Endothelial cell of umbilical vein (primary cell): ENCODE measurements at regions not wholly inside any gene's neighbourhood (a gene's known extent, or its start where the extent isn't known, plus 50 kb on each side); places are given as distances from the start of the nearest gene placed in this dataset.

ENCODE experiments used
- BruUV-seq: library from RNA; stranded (reverse); fragments of 400-500 nt; replicated peaks from 2 replicates; lab custom pipeline; 2021; lab: Mats Ljungman, UMichigan
- CTCF ChIA-PET: fragments of 300-600, 350-600 bp; sonication (Branson Sonifier 250); formaldehyde crosslinking; loops from one replicate; lab custom pipeline; 2021; ENCODE audit warnings: antibody characterized with exemption, inconsistent platforms; lab: Charles Lee
- POLR2A ChIA-PET: fragments of 300-600, 350-600 bp; sonication (Branson Sonifier 250); formaldehyde crosslinking; loops from one replicate; lab custom pipeline; 2021; ENCODE audit warnings: antibody characterized with exemption, inconsistent platforms; lab: Charles Lee
- DNase-seq: peaks from one replicate; pipeline ENCODE4 v3.0.0-alpha.2; 2011; ENCODE audit warnings: low read depth, low spot score
- FAIRE-seq: peaks from 2 replicates; lab custom pipeline; 2011; peaks lifted over from hg19 to GRCh38; lab: Jason Lieb, UNC
- H2AFZ ChIP-seq: 2 replicates; pipeline ENCODE4 v1.6.0; 2012; ENCODE audit warnings: low read depth, low read length, control low read depth, inconsistent platforms
- H3K27ac ChIP-seq: 2 replicates; pipeline ENCODE4 v1.5.1; 2011; ENCODE audit warnings: low read depth, mild to moderate bottlenecking, control low read depth, low read length, moderate library complexity; ENCODE audit not compliant: insufficient read depth
- H3K27me3 ChIP-seq, 2 experiments: 2 replicates each; pipeline versions ENCODE4 v1.6.0 to v1.6.1; 2011; ENCODE audit warnings: low read length in 2 of 2, mixed read lengths in 1 of 2; ENCODE audit not compliant: control insufficient read depth in 2 of 2, insufficient read depth in 2 of 2
- H3K36me3 ChIP-seq, 2 experiments: 2 replicates in 1 of 2; 3 replicates in 1 of 2; pipeline ENCODE4 v1.5.1; 2011; ENCODE audit warnings: low read length in 2 of 2, mild to moderate bottlenecking in 1 of 2, moderate library complexity in 1 of 2; ENCODE audit not compliant: control insufficient read depth in 2 of 2, insufficient read depth in 2 of 2; ENCODE audit errors: extremely low read depth in 1 of 2
- H3K4me1 ChIP-seq: 3 replicates; pipeline ENCODE4 v1.5.1; 2011; ENCODE audit warnings: mild to moderate bottlenecking, low read length; ENCODE audit not compliant: control insufficient read depth, insufficient read depth; ENCODE audit errors: extremely low read depth
- H3K4me2 ChIP-seq: 2 replicates; pipeline ENCODE4 v1.6.1; 2011; ENCODE audit warnings: low read length, control low read depth, mixed read lengths; ENCODE audit not compliant: insufficient read depth
- H3K4me3 ChIP-seq, 3 experiments: fragments of 200-600 bp in 1 of 3; sonication (generic), shearing (Covaris generic) in 1 of 3; replicated peaks in 1 of 3; 2 replicates each; pipeline ENCODE4 v1.5.1; 2011 to 2016; ENCODE audit warnings: control low read depth in 3 of 3, low read length in 3 of 3, mild to moderate bottlenecking in 2 of 3, inconsistent platforms in 1 of 3, low read depth in 1 of 3, moderate library complexity in 1 of 3; ENCODE audit not compliant: insufficient read depth in 1 of 3
- H3K79me2 ChIP-seq: 2 replicates; pipeline ENCODE4 v1.6.0; 2012; ENCODE audit warnings: low read length, inconsistent platforms; ENCODE audit not compliant: control insufficient read depth, insufficient read depth
- H3K9ac ChIP-seq: replicated peaks from 2 replicates; pipeline ENCODE3; 2011; ENCODE audit warnings: low read length, control low read depth; ENCODE audit not compliant: insufficient read depth; ENCODE audit errors: extremely low read depth
- H3K9me1 ChIP-seq: replicated peaks from 3 replicates; pipeline ENCODE4 v1.6.0; 2011; ENCODE audit warnings: mild to moderate bottlenecking, low read length; ENCODE audit not compliant: control insufficient read depth, insufficient read depth; ENCODE audit errors: extremely low read depth
- H3K9me3 ChIP-seq: replicated peaks from 2 replicates; pipeline ENCODE4 v1.5.1; 2012; ENCODE audit warnings: low read length, inconsistent platforms; ENCODE audit not compliant: control insufficient read depth, insufficient read depth
- H4K20me1 ChIP-seq: replicated peaks from 2 replicates; pipeline ENCODE3; 2011; ENCODE audit warnings: mild to moderate bottlenecking, low read length; ENCODE audit not compliant: control insufficient read depth, insufficient read depth; ENCODE audit errors: extremely low read depth
- EZH2 ChIP-seq: IDR thresholded peaks from 2 replicates; pipeline ENCODE4 v1.6.1; 2012; ENCODE audit warnings: borderline replicate concordance, low read depth, mild to moderate bottlenecking, moderate library complexity, low read length, inconsistent platforms; ENCODE audit not compliant: severe bottlenecking
- FOS ChIP-seq: IDR thresholded peaks from 2 replicates; pipeline ENCODE4 v1.6.1; 2011; ENCODE audit warnings: mild to moderate bottlenecking, low read length, moderate library complexity, borderline replicate concordance; ENCODE audit not compliant: insufficient read depth
- GATA2 ChIP-seq: IDR thresholded peaks from 2 replicates; pipeline ENCODE4 v1.7.0; 2011; ENCODE audit warnings: low read depth, mild to moderate bottlenecking, moderate library complexity, mixed read lengths, low read length; ENCODE audit not compliant: insufficient read length, insufficient read depth
- JUN ChIP-seq: IDR thresholded peaks from 2 replicates; pipeline ENCODE4 v1.6.1; 2011; ENCODE audit warnings: borderline replicate concordance, low read depth; ENCODE audit not compliant: insufficient read length, insufficient read depth
- MYC ChIP-seq: IDR thresholded peaks from one replicate; pipeline ENCODE4 v1.6.1; 2011; ENCODE audit warnings: mild to moderate bottlenecking, low read depth, low read length
- POLR2A ChIP-seq: IDR thresholded peaks from 2 replicates; pipeline ENCODE4 v1.6.1; 2012; ENCODE audit warnings: low read depth, mild to moderate bottlenecking, control low read depth, low read length
- POLR2AphosphoS5 ChIP-seq: IDR thresholded peaks from 2 replicates; pipeline ENCODE4 v1.6.1; 2012; ENCODE audit warnings: low read depth, mild to moderate bottlenecking, control low read depth, low read length, moderate library complexity; ENCODE audit not compliant: insufficient read depth
- dilution Hi-C: fragments of 300-500 bp; cut with MboI; formaldehyde crosslinking; loops from one replicate; pipeline ENCODE4 v1.15.0; 2019; ENCODE audit warnings: low sequenced_read_pairs; ENCODE audit not compliant: extremely low pct_ligation_motif_present
- intact Hi-C: fragments of 100-400 bp; cut with micrococcal nuclease; formaldehyde crosslinking; loops from one replicate; pipeline ENCODE4 v1.10.0; 2022
- TF ChIP-seq, protein P1 (sequence below), 2 donors: IDR thresholded peaks; 1 replicate in 1 of 2; 2 replicates in 1 of 2; pipeline ENCODE4 v1.5.1; 2011; ENCODE audit warnings: low read length in 2 of 2, mild to moderate bottlenecking in 2 of 2, moderate library complexity in 2 of 2, control low read depth in 1 of 2, inconsistent platforms in 1 of 2, low read depth in 1 of 2; ENCODE audit not compliant: insufficient read depth in 1 of 2; ENCODE audit errors: extremely low read depth in 1 of 2
- TF ChIP-seq, protein P2 (sequence below): IDR thresholded peaks from 2 replicates; pipeline ENCODE4 v1.6.1; 2011; ENCODE audit not compliant: insufficient read depth, insufficient read length

DNA sequence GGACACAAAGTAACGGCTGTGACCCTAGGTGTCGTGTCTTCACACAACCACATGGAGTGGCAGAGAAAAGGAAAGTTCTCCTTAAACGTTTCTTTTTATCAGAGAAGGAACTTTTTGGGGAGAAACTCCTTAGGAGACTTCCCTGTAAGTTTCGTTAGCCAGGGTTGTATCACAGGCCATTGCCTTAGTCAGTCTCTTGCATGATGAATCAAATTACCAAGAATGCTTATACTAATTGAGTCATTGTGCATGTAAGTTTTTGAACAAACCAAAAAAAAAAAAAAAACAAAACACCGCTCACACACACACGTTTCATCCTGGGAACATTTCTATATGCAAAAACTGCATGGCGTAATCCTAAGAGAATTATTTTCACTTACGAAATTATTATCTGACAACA lies 150.4 kb upstream of the SATB1 start:
- no peaks in the 10 kb centered on the region for H3K4me1 ChIP-seq
- dilution Hi-C loops = no loop called here
- BruUV-seq = no TSS peak
- no peak overlapping the region for H3K9ac ChIP-seq
- peaks cover 2% of the 10 kb centered on the region for H3K9me3 ChIP-seq
- CTCF ChIA-PET = no interaction called here
- FAIRE-seq (no peak), DNase-seq (no peak)
- H4K20me1 ChIP-seq = no peaks in the 10 kb centered on the region
- no peak overlapping the region for H3K27ac ChIP-seq
- H3K4me3 ChIP-seq = no peak overlapping the region
- intact Hi-C loops = no loop called here
- no peaks in the 10 kb centered on the region for H3K27me3 ChIP-seq
- POLR2A ChIA-PET = no interaction called here
- H3K9me1 ChIP-seq = no peaks in the 10 kb centered on the region
- H2AFZ ChIP-seq = no peak overlapping the region
- no peaks in the 10 kb centered on the region for H3K36me3 ChIP-seq
- no peak for TF ChIP-seq MYC
- TF ChIP-seq POLR2A = no peak
- TF ChIP-seq, protein P1, sequence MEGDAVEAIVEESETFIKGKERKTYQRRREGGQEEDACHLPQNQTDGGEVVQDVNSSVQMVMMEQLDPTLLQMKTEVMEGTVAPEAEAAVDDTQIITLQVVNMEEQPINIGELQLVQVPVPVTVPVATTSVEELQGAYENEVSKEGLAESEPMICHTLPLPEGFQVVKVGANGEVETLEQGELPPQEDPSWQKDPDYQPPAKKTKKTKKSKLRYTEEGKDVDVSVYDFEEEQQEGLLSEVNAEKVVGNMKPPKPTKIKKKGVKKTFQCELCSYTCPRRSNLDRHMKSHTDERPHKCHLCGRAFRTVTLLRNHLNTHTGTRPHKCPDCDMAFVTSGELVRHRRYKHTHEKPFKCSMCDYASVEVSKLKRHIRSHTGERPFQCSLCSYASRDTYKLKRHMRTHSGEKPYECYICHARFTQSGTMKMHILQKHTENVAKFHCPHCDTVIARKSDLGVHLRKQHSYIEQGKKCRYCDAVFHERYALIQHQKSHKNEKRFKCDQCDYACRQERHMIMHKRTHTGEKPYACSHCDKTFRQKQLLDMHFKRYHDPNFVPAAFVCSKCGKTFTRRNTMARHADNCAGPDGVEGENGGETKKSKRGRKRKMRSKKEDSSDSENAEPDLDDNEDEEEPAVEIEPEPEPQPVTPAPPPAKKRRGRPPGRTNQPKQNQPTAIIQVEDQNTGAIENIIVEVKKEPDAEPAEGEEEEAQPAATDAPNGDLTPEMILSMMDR (IDR thresholded peaks at IDR 0.05; ENCODE audit: extremely low read depth in 1 of 2, insufficient read depth in 1 of 2, low read depth in 1 of 2, low read length in 2 of 2) = no peak
- TF ChIP-seq JUN = no peak
- TF ChIP-seq, protein P2, sequence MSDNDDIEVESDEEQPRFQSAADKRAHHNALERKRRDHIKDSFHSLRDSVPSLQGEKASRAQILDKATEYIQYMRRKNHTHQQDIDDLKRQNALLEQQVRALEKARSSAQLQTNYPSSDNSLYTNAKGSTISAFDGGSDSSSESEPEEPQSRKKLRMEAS = no peak
- no peak for TF ChIP-seq GATA2
- TF ChIP-seq EZH2 = no peak
- TF ChIP-seq POLR2AphosphoS5 = no peak
- no peak for TF ChIP-seq FOS
- H3K4me2 ChIP-seq = no peak overlapping the region
- no peaks in the 10 kb centered on the region for H3K79me2 ChIP-seq
